ENCODE measurements at regions not wholly inside any gene's neighbourhood (a gene's known extent, or its start where the extent isn't known, plus 50 kb on each side); places are given as distances from the start of the nearest gene placed in this dataset.

DNA sequence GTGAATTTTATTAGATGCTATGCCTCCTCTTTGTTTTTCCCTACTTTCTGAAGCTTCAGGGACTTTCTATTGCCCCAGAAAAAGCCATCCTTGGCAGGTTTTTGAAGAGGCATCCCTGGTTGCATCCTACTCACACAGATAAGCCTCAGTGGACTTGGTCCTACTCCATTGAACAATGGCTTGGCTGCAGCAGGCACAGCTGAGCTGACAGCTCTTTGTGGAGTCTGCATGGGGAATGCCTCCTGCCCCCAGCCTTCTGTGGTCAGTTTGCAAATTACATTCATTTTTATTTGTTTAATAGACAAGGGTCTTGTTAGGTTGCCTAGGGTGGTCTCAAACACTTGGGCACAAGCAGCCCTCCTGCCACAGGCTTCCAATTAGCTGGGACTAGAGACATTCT, 69.7 kb downstream of the NPAP1 start:
- TF ChIP-seq, protein P1, sequence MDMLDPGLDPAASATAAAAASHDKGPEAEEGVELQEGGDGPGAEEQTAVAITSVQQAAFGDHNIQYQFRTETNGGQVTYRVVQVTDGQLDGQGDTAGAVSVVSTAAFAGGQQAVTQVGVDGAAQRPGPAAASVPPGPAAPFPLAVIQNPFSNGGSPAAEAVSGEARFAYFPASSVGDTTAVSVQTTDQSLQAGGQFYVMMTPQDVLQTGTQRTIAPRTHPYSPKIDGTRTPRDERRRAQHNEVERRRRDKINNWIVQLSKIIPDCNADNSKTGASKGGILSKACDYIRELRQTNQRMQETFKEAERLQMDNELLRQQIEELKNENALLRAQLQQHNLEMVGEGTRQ (IDR thresholded peaks at IDR 0.05; ENCODE audit: low read depth, low read length) = no peak
- TF ChIP-seq RCOR1 (IDR thresholded peaks at IDR 0.05; ENCODE audit: insufficient replicate concordance, low read length) (no peak), CHD1 (IDR thresholded peaks at IDR 0.05; ENCODE audit: low read depth, low read length) (no peak), FOS (IDR thresholded peaks at IDR 0.05; ENCODE audit: low read depth, low read length) (no peak), RFX5 (IDR thresholded peaks at IDR 0.05; ENCODE audit: low read depth, low read length) (no peak), MAFK (IDR thresholded peaks at IDR 0.05; ENCODE audit: low read depth, low read length) (no peak), BHLHE40 (IDR thresholded peaks at IDR 0.05; ENCODE audit: low read depth, low read length) (no peak), CEBPB (IDR thresholded peaks at IDR 0.05; ENCODE audit: low read depth, low read length) (no peak), NFE2L2 (IDR thresholded peaks at IDR 0.05; ENCODE audit: low read depth, low read length) (no peak)
- TF ChIP-seq, protein P2, sequence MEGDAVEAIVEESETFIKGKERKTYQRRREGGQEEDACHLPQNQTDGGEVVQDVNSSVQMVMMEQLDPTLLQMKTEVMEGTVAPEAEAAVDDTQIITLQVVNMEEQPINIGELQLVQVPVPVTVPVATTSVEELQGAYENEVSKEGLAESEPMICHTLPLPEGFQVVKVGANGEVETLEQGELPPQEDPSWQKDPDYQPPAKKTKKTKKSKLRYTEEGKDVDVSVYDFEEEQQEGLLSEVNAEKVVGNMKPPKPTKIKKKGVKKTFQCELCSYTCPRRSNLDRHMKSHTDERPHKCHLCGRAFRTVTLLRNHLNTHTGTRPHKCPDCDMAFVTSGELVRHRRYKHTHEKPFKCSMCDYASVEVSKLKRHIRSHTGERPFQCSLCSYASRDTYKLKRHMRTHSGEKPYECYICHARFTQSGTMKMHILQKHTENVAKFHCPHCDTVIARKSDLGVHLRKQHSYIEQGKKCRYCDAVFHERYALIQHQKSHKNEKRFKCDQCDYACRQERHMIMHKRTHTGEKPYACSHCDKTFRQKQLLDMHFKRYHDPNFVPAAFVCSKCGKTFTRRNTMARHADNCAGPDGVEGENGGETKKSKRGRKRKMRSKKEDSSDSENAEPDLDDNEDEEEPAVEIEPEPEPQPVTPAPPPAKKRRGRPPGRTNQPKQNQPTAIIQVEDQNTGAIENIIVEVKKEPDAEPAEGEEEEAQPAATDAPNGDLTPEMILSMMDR (conservative IDR thresholded peaks at IDR 0.05; ENCODE audit: low read depth, low read length) = no peak

Measured in IMR-90 (cell line).